ENCODE measurements at regions not wholly inside any gene's neighbourhood (a gene's known extent, or its start where the extent isn't known, plus 50 kb on each side); places are given as distances from the start of the nearest gene placed in this dataset.

DNA sequence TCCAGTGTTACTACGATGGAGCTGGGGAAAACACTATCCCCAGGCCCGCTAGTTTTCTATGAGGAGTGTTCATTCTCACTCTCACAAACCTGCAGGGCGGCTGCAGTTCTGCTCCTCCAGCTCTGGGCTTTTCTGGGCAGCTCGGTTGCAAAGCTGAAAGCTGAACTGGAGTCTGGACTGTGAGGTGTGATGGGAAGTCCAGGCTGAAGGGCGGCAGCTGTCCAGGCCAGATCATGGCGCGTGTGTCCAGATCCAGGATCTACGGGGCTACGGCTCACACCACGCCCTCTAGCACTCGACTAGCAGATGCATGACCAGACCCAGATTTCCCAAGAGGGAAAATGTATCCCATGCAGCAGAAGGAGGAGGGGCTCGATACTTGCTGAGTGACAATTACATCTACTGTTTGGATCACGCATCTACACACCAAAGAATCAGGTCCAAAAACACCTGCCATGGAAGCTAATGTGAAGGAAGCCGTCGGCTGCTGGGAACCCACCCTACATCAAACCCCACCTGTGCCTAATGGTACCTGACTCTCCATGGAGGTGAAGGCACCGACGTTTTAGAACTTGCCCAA is 555.0 kb downstream of the BRD1 start:
- ATAC-seq (ENCODE audit: low read depth in 2 of 2), result no peak
- no peaks in the 10 kb centered on the region for H3K36me3 ChIP-seq (ENCODE audit: control insufficient read depth, insufficient read depth, low read length)
- H3K27me3 Mint-ChIP-seq, result peaks cover 16% of the 10 kb centered on the region
- H3K9me3 ChIP-seq (ENCODE audit: control insufficient read depth in 2 of 2, low read length in 2 of 2), result no peaks in the 10 kb centered on the region
- no peaks in the 10 kb centered on the region for H3K4me1 ChIP-seq (ENCODE audit: control insufficient read depth, insufficient read depth, low read length, poor library complexity, severe bottlenecking)
- no peak overlapping the region for H3K4me3 ChIP-seq (ENCODE audit: low read depth, low read length)
- no peak overlapping the region for H3K27ac Mint-ChIP-seq
- H3K4me1 Mint-ChIP-seq, result no peaks in the 10 kb centered on the region
- H3K9me3 Mint-ChIP-seq, result peaks cover 0 to 1% (median 0%) of the 10 kb centered on the region in 7 donors
- no peak overlapping the region for H3K4me3 Mint-ChIP-seq
- peaks cover 3% of the 10 kb centered on the region for H3K27me3 ChIP-seq (ENCODE audit: control insufficient read depth, insufficient read depth, low read length)
- no peak overlapping the region for H3K27ac ChIP-seq (ENCODE audit: insufficient read depth, low read length, poor library complexity, severe bottlenecking)
- H3K36me3 Mint-ChIP-seq, result no peaks in the 10 kb centered on the region
- no peak for DNase-seq

DNA sequence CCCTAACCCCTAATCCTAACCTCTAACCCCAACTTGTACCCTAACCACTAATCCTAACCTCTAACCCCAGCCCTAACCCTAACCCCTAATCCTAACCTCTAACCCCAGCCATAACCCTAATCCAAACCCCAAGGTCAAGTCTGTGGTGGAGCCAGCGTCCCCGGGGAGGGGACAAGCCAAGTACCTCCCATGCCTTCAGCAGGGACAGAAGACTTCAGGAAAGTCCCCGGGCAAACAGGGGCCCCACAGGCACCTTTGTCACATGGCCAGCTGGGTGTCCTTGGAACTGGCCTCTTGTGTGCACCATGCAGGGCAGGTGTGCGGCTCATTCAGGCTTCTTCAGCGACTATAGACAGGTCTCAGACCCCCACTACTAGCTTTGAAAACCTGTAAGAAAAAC is 555.8 kb downstream of the BRD1 start:
- H3K27me3 ChIP-seq (ENCODE audit: control insufficient read depth, insufficient read depth, low read length), result peaks cover 3% of the 10 kb centered on the region
- H3K27me3 Mint-ChIP-seq, result peaks cover 16% of the 10 kb centered on the region
- H3K9me3 Mint-ChIP-seq, result peaks cover 0 to 1% (median 0%) of the 10 kb centered on the region in 7 donors
- no peak overlapping the region for H3K4me3 ChIP-seq (ENCODE audit: low read depth, low read length)
- H3K4me1 ChIP-seq (ENCODE audit: control insufficient read depth, insufficient read depth, low read length, poor library complexity, severe bottlenecking), result no peaks in the 10 kb centered on the region
- no peaks in the 10 kb centered on the region for H3K4me1 Mint-ChIP-seq
- no peak overlapping the region for H3K4me3 Mint-ChIP-seq
- no peaks in the 10 kb centered on the region for H3K9me3 ChIP-seq (ENCODE audit: control insufficient read depth in 2 of 2, low read length in 2 of 2)
- H3K27ac Mint-ChIP-seq, result no peak overlapping the region
- no peak for ATAC-seq (ENCODE audit: low read depth in 2 of 2)
- no peaks in the 10 kb centered on the region for H3K36me3 ChIP-seq (ENCODE audit: control insufficient read depth, insufficient read depth, low read length)
- H3K36me3 Mint-ChIP-seq, result no peaks in the 10 kb centered on the region
- no peak for DNase-seq
- no peak overlapping the region for H3K27ac ChIP-seq (ENCODE audit: insufficient read depth, low read length, poor library complexity, severe bottlenecking)

GRCh38 chr22:49271369-49271727 is 556.3 kb downstream of the BRD1 start:
- Mint-ChIP-seq H3K9me3 (peaks cover 0 to 1% (median 0%) of the 10 kb centered on the region in 7 donors), H3K27me3 (peaks cover 16% of the 10 kb centered on the region), H3K36me3 (no peaks in the 10 kb centered on the region), H3K4me1 (no peaks in the 10 kb centered on the region), H3K27ac (no peak overlapping the region), H3K4me3 (no peak overlapping the region)
- ATAC-seq (ENCODE audit: low read depth in 2 of 2), result no peak
- H3K9me3 ChIP-seq (ENCODE audit: control insufficient read depth in 2 of 2, low read length in 2 of 2), result no peaks in the 10 kb centered on the region
- H3K27me3 ChIP-seq (ENCODE audit: control insufficient read depth, insufficient read depth, low read length), result peaks cover 3% of the 10 kb centered on the region
- H3K36me3 ChIP-seq (ENCODE audit: control insufficient read depth, insufficient read depth, low read length), result no peaks in the 10 kb centered on the region
- DNase-seq, result no peak
- H3K4me3 ChIP-seq (ENCODE audit: low read depth, low read length), result no peak overlapping the region
- no peak overlapping the region for H3K27ac ChIP-seq (ENCODE audit: insufficient read depth, low read length, poor library complexity, severe bottlenecking)
- H3K4me1 ChIP-seq (ENCODE audit: control insufficient read depth, insufficient read depth, low read length, poor library complexity, severe bottlenecking), result no peaks in the 10 kb centered on the region

DNA sequence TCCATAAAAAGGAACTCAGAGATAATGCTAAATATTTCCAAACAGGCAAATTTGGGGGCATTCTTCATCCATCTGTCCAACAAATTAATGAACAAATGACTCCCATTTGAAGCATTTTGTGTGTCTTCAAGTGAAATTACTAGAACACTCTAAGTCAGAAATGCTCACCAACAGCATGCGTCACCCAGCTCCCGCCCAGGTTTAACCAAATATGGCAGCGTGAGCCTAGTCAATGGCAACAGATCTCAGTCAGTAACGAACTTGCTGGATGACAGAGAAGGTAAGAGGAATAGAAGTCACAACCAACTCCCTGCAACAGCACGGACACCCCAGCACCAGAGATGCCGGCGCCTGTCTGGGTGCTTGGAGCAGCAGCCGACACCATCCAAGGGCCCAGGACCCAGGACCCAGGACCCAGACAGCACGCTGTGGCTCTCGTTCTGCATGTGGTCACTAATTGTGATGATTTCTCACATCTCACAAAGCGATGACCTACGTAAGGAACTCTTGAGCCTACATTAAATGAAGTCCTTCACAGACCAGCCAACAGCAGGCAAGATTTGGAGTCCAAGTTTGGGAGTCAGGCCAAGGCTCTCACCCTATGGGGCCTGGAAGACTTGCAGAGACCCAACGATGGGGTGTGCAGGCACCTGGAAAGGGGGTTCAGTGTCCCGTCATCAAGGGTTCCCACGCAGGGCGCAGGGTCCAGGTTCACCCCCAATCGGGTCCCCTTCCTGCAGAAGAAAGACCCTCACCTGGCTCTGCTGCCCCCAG is 556.9 kb downstream of the BRD1 start:
- H3K36me3 Mint-ChIP-seq, result no peaks in the 10 kb centered on the region
- Histone ChIP-seq H3K4me3 (ENCODE audit: low read depth, low read length) (no peak overlapping the region), H3K4me1 (ENCODE audit: control insufficient read depth, insufficient read depth, low read length, poor library complexity, severe bottlenecking) (no peaks in the 10 kb centered on the region), H3K36me3 (ENCODE audit: control insufficient read depth, insufficient read depth, low read length) (no peaks in the 10 kb centered on the region), H3K27ac (ENCODE audit: insufficient read depth, low read length, poor library complexity, severe bottlenecking) (no peak overlapping the region), H3K9me3 (ENCODE audit: control insufficient read depth in 2 of 2, low read length in 2 of 2) (no peaks in the 10 kb centered on the region), H3K27me3 (ENCODE audit: control insufficient read depth, insufficient read depth, low read length) (peaks cover 3% of the 10 kb centered on the region)
- ATAC-seq (ENCODE audit: low read depth in 2 of 2), result no peak
- no peak overlapping the region for H3K27ac Mint-ChIP-seq
- no peaks in the 10 kb centered on the region for H3K4me1 Mint-ChIP-seq
- peaks cover 0 to 1% (median 0%) of the 10 kb centered on the region in 7 donors for H3K9me3 Mint-ChIP-seq
- H3K27me3 Mint-ChIP-seq, result peaks cover 16% of the 10 kb centered on the region
- no peak for DNase-seq
- no peak overlapping the region for H3K4me3 Mint-ChIP-seq

DNA sequence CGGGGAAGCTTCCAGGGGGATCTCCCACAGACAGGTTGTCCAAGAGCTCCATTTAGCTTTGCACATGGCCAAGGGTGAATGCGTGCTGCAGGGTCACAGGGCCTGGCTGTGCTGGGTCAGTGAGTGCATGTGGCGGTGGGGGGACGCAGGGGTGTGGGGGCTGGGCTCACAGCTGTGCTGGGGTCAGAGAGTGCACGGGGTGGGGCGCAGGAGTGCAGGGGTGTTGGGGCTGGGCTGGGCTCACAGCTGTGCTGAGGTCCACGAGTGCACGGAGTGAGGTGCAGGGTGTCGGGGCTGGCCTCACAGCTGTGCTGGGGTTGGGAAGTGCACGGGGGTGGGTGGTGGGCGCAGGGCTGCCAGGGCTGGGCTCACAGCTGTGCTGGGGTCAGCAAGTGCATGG is 557.7 kb downstream of the BRD1 start:
- H3K9me3 ChIP-seq (ENCODE audit: control insufficient read depth in 2 of 2, low read length in 2 of 2), result no peaks in the 10 kb centered on the region
- Mint-ChIP-seq H3K36me3 (no peaks in the 10 kb centered on the region), H3K9me3 (peaks cover 0 to 1% (median 0%) of the 10 kb centered on the region in 7 donors), H3K27ac (no peak overlapping the region), H3K4me1 (no peaks in the 10 kb centered on the region), H3K4me3 (no peak overlapping the region), H3K27me3 (peaks cover 16% of the 10 kb centered on the region)
- ATAC-seq (ENCODE audit: low read depth in 2 of 2) (no peak), DNase-seq (no peak)
- H3K4me3 ChIP-seq (ENCODE audit: low read depth, low read length), result no peak overlapping the region
- peaks cover 3% of the 10 kb centered on the region for H3K27me3 ChIP-seq (ENCODE audit: control insufficient read depth, insufficient read depth, low read length)
- no peaks in the 10 kb centered on the region for H3K36me3 ChIP-seq (ENCODE audit: control insufficient read depth, insufficient read depth, low read length)
- H3K4me1 ChIP-seq (ENCODE audit: control insufficient read depth, insufficient read depth, low read length, poor library complexity, severe bottlenecking), result no peaks in the 10 kb centered on the region
- H3K27ac ChIP-seq (ENCODE audit: insufficient read depth, low read length, poor library complexity, severe bottlenecking), result no peak overlapping the region

- H3K27ac Mint-ChIP-seq, result no peak overlapping the region
- no peak overlapping the region for H3K4me3 Mint-ChIP-seq
- no peaks in the 10 kb centered on the region for H3K36me3 Mint-ChIP-seq
- H3K9me3 ChIP-seq (ENCODE audit: control insufficient read depth in 2 of 2, low read length in 2 of 2), result no peaks in the 10 kb centered on the region
- no peak overlapping the region for H3K27ac ChIP-seq (ENCODE audit: insufficient read depth, low read length, poor library complexity, severe bottlenecking)
- H3K36me3 ChIP-seq (ENCODE audit: control insufficient read depth, insufficient read depth, low read length), result no peaks in the 10 kb centered on the region
- H3K27me3 ChIP-seq (ENCODE audit: control insufficient read depth, insufficient read depth, low read length), result peaks cover 3% of the 10 kb centered on the region
- DNase-seq (no peak), ATAC-seq (ENCODE audit: low read depth in 2 of 2) (no peak)
- H3K4me1 ChIP-seq (ENCODE audit: control insufficient read depth, insufficient read depth, low read length, poor library complexity, severe bottlenecking), result no peaks in the 10 kb centered on the region
- peaks cover 0 to 1% (median 0%) of the 10 kb centered on the region in 7 donors for H3K9me3 Mint-ChIP-seq
- peaks cover 16% of the 10 kb centered on the region for H3K27me3 Mint-ChIP-seq
- H3K4me1 Mint-ChIP-seq, result no peaks in the 10 kb centered on the region
- no peak overlapping the region for H3K4me3 ChIP-seq (ENCODE audit: low read depth, low read length)
Observed at GRCh38 chr22:49269371-49269770, 558.3 kb downstream of the BRD1 start.

DNA sequence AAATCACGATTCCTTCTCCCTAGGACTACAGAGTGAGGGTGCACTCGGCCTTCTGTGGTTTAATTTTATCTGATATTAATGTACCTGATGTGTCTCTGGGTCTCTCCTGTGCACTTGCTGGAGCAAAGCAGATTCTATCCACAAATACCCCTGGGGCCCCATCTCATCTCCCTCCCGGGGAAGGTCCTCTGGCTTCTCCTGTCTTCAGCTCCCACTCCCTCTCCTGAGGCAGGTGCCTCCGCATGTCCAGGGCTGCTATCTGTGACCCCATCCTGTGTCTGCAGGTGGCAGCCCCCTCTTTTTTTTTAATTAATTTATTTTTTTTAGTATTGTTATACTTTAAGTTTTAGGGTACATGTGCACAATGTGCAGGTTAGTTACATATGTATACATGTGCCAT is 558.7 kb downstream of the BRD1 start:
- H3K36me3 ChIP-seq (ENCODE audit: control insufficient read depth, insufficient read depth, low read length), result no peaks in the 10 kb centered on the region
- no peak overlapping the region for H3K4me3 ChIP-seq (ENCODE audit: low read depth, low read length)
- H3K9me3 ChIP-seq (ENCODE audit: control insufficient read depth in 2 of 2, low read length in 2 of 2), result no peaks in the 10 kb centered on the region
- H3K27ac ChIP-seq (ENCODE audit: insufficient read depth, low read length, poor library complexity, severe bottlenecking), result no peak overlapping the region
- Mint-ChIP-seq H3K27me3 (peaks cover 16% of the 10 kb centered on the region), H3K9me3 (peaks cover 0 to 1% (median 0%) of the 10 kb centered on the region in 7 donors), H3K27ac (no peak overlapping the region), H3K4me1 (no peaks in the 10 kb centered on the region), H3K36me3 (no peaks in the 10 kb centered on the region), H3K4me3 (no peak overlapping the region)
- H3K27me3 ChIP-seq (ENCODE audit: control insufficient read depth, insufficient read depth, low read length), result peaks cover 3% of the 10 kb centered on the region
- ATAC-seq (ENCODE audit: low read depth in 2 of 2) (no peak), DNase-seq (no peak)
- H3K4me1 ChIP-seq (ENCODE audit: control insufficient read depth, insufficient read depth, low read length, poor library complexity, severe bottlenecking), result no peaks in the 10 kb centered on the region

- Histone ChIP-seq H3K27me3 (ENCODE audit: control insufficient read depth, insufficient read depth, low read length) (peaks cover 3% of the 10 kb centered on the region), H3K4me1 (ENCODE audit: control insufficient read depth, insufficient read depth, low read length, poor library complexity, severe bottlenecking) (no peaks in the 10 kb centered on the region), H3K9me3 (ENCODE audit: control insufficient read depth in 2 of 2, low read length in 2 of 2) (no peaks in the 10 kb centered on the region), H3K4me3 (ENCODE audit: low read depth, low read length) (no peak overlapping the region), H3K27ac (ENCODE audit: insufficient read depth, low read length, poor library complexity, severe bottlenecking) (no peak overlapping the region), H3K36me3 (ENCODE audit: control insufficient read depth, insufficient read depth, low read length) (no peaks in the 10 kb centered on the region)
- DNase-seq, result no peak
- ATAC-seq (ENCODE audit: low read depth in 2 of 2), result no peak
- H3K4me3 Mint-ChIP-seq, result no peak overlapping the region
- H3K9me3 Mint-ChIP-seq, result peaks cover 0 to 1% (median 0%) of the 10 kb centered on the region in 7 donors
- H3K27ac Mint-ChIP-seq, result no peak overlapping the region
- H3K27me3 Mint-ChIP-seq, result peaks cover 19% of the 10 kb centered on the region
- H3K4me1 Mint-ChIP-seq, result no peaks in the 10 kb centered on the region
- no peaks in the 10 kb centered on the region for H3K36me3 Mint-ChIP-seq
Observed at GRCh38 chr22:49267996-49268395, 559.7 kb downstream of the BRD1 start.
